Panc1 (cell line): ENCODE measurements at regions not wholly inside any gene's neighbourhood (a gene's known extent, or its start where the extent isn't known, plus 50 kb on each side); places are given as distances from the start of the nearest gene placed in this dataset.

ENCODE experiments used
- ATAC-seq: fragments of 200-7000 bp; cut with Tn5 transposase; 2 replicates; pipeline ENCODE4 v1.9.1; 2020; ENCODE audit warnings: mild to moderate bottlenecking, moderate library complexity
- BruUV-seq: library from RNA; stranded (reverse); fragments of 400-500 nt; replicated peaks from 2 replicates; lab custom pipeline; 2021; lab: Mats Ljungman, UMichigan
- CTCF ChIA-PET: fragments of 300-600 bp; sonication (Branson Sonifier 250); formaldehyde crosslinking; loops from one replicate; lab custom pipeline; 2022; ENCODE audit warnings: antibody characterized with exemption; lab: Charles Lee
- POLR2A ChIA-PET: fragments of 300-600 bp; sonication (Branson Sonifier 250); formaldehyde crosslinking; loops from one replicate; lab custom pipeline; 2022; ENCODE audit warnings: antibody characterized with exemption; lab: Charles Lee
- DNase-seq: peaks from one replicate; pipeline ENCODE4 v3.0.0-alpha.2; 2010; ENCODE audit warnings: low read depth, low spot score
- H3K27ac ChIP-seq: 2 replicates; pipeline ENCODE4 v1.5.1; 2011; ENCODE audit warnings: mild to moderate bottlenecking, low read length, inconsistent platforms
- H3K27me3 ChIP-seq: fragments of 200-500 bp; sonication (Bioruptor generic); 2 replicates; pipeline ENCODE4 v1.6.0; 2014; ENCODE audit warnings: low read length, inconsistent platforms; ENCODE audit not compliant: control insufficient read depth, insufficient read depth
- H3K36me3 ChIP-seq: fragments of 200-500 bp; sonication (Bioruptor generic); 2 replicates; pipeline ENCODE4 v1.5.1; 2014; ENCODE audit warnings: inconsistent platforms, mild to moderate bottlenecking, low read length, moderate library complexity; ENCODE audit not compliant: control insufficient read depth, insufficient read depth
- H3K4me1 ChIP-seq: 2 replicates; pipeline ENCODE4 v1.5.1; 2011; ENCODE audit warnings: inconsistent platforms, mild to moderate bottlenecking, low read length, moderate library complexity; ENCODE audit not compliant: control insufficient read depth, insufficient read depth
- H3K4me3 ChIP-seq, 2 experiments: 2 replicates each; pipeline ENCODE4 v1.5.1; 2011 to 2012; ENCODE audit warnings: low read depth in 2 of 2, low read length in 2 of 2, mild to moderate bottlenecking in 2 of 2, inconsistent platforms in 1 of 2, moderate library complexity in 1 of 2
- H3K9me3 ChIP-seq: fragments of 200-500 bp; sonication (Bioruptor generic); 2 replicates; pipeline ENCODE4 v1.5.1; 2014; ENCODE audit warnings: low read depth, mild to moderate bottlenecking, inconsistent platforms, low read length, moderate library complexity; ENCODE audit not compliant: control insufficient read depth, insufficient read depth
- CTCF ChIP-seq: fragments of 450-650 bp; IDR thresholded peaks from 2 replicates; pipeline ENCODE4 v1.5.1; 2017; ENCODE audit warnings: mild to moderate bottlenecking
- POLR2AphosphoS5 ChIP-seq: IDR thresholded peaks from 2 replicates; pipeline ENCODE4 v1.6.1; 2012; ENCODE audit warnings: mild to moderate bottlenecking, low read depth, low read length, moderate library complexity
- REST ChIP-seq, 2 experiments: IDR thresholded peaks; 2 replicates each; pipeline ENCODE4 v1.6.1; 2011 to 2012; ENCODE audit warnings: low read depth in 2 of 2, control low read depth in 1 of 2, low read length in 1 of 2, mild to moderate bottlenecking in 1 of 2, moderate library complexity in 1 of 2; ENCODE audit not compliant: insufficient read depth in 1 of 2
- SIN3A ChIP-seq: IDR thresholded peaks from 2 replicates; pipeline ENCODE4 v1.6.1; 2012; ENCODE audit warnings: low read depth, mild to moderate bottlenecking, low read length, moderate library complexity, borderline replicate concordance; ENCODE audit not compliant: insufficient read depth
- TCF7L2 ChIP-seq: IDR thresholded peaks from 2 replicates; pipeline ENCODE4 v1.6.1; 2011; ENCODE audit warnings: mild to moderate bottlenecking, low read depth, low read length, inconsistent platforms
- in situ Hi-C: cut with HindIII; loops from 2 replicates; pipeline ENCODE4 v1.10.0; 2016; ENCODE audit warnings: low sequenced_read_pairs, low pct_unique_long_range_greater_than_20kb
- intact Hi-C: fragments of 100-400 bp; cut with micrococcal nuclease; formaldehyde crosslinking; loops from one replicate; pipeline ENCODE4 v1.10.0; 2022; ENCODE audit not compliant: unreplicated experiment

GRCh38 chr3:177589041-177589650 lies 391.9 kb upstream of the TBL1XR1 start:
- ChIA-PET CTCF (no interaction called here), POLR2A (no interaction called here)
- DNase-seq (no peak), ATAC-seq (no peak)
- H3K27me3 ChIP-seq = no peaks in the 10 kb centered on the region
- H3K4me3 ChIP-seq = no peak overlapping the region
- H3K27ac ChIP-seq = peak overlapping the region; percentile 1; the same call in 1 of the 2 replicates
- in situ Hi-C loops = no loop called here
- no peaks in the 10 kb centered on the region for H3K36me3 ChIP-seq
- intact Hi-C loops = no loop called here
- H3K9me3 ChIP-seq = no peaks in the 10 kb centered on the region
- no peaks in the 10 kb centered on the region; the same call in 1 of the 2 replicates for H3K4me1 ChIP-seq
- BruUV-seq = no TSS peak
- no peak for TF ChIP-seq TCF7L2
- no peak for TF ChIP-seq CTCF
- TF ChIP-seq POLR2AphosphoS5 = no peak
- no peak for TF ChIP-seq REST (IDR thresholded peaks at IDR 0.05; ENCODE audit: insufficient read depth in 1 of 2, low read depth in 2 of 2, low read length in 1 of 2)
- no peak for TF ChIP-seq SIN3A

GRCh38 chr3:177589911-177590381 lies 392.7 kb upstream of the TBL1XR1 start:
- Histone ChIP-seq H3K4me3 (no peak overlapping the region), H3K27me3 (no peaks in the 10 kb centered on the region), H3K4me1 (peaks cover 8% of the 10 kb centered on the region; the same call in 1 of the 2 replicates), H3K27ac (peak overlapping the region; percentile 58; the same call in 1 of the 2 replicates), H3K9me3 (no peaks in the 10 kb centered on the region), H3K36me3 (no peaks in the 10 kb centered on the region)
- POLR2A ChIA-PET = interaction anchor here (0.7 kb wide), 1 partner anchor 795 kb away, joined by 3 read pairs; no protein-coding TSS in a partner anchor
- no TSS peak for BruUV-seq
- ATAC-seq (peak; percentile 49), DNase-seq (peak; percentile 18)
- CTCF ChIA-PET = no interaction called here
- in situ Hi-C loops = no loop called here
- TF ChIP-seq REST (IDR thresholded peaks at IDR 0.05; ENCODE audit: insufficient read depth in 1 of 2, low read depth in 2 of 2, low read length in 1 of 2) (no peak), CTCF (no peak), SIN3A (no peak), POLR2AphosphoS5 (no peak), TCF7L2 (no peak)
- intact Hi-C loops = loop anchor here (10.0 kb wide), 1 partner anchor 395 kb away; the partner anchor contains the start of gene TBL1XR1
